Stomach (tissue), 4 donors: ENCODE measurements at regions not wholly inside any gene's neighbourhood (a gene's known extent, or its start where the extent isn't known, plus 50 kb on each side); places are given as distances from the start of the nearest gene placed in this dataset.

ENCODE experiments used
- EP300 ChIP-seq: sonication (generic); formaldehyde crosslinking; IDR thresholded peaks from one replicate; pipeline ENCODE4 v1.6.1; 2017; ENCODE audit warnings: antibody characterized with exemption
- POLR2A ChIP-seq, 4 donors: fragments of 450-650 bp; IDR thresholded peaks; one replicate each; pipeline ENCODE4 v1.6.1; 2016; ENCODE audit warnings: antibody characterized with exemption in 4 of 4, control low read depth in 2 of 4, mild to moderate bottlenecking in 1 of 4, moderate library complexity in 1 of 4
- TF ChIP-seq, protein P1 (sequence below), 7 experiments: fragments of 450-650 bp in 4 of 7; fragments of 200-600 bp in 3 of 7; sonication (generic) in 3 of 7; IDR thresholded peaks; one replicate each; pipeline ENCODE4 v1.5.1; 2016 to 2019; ENCODE audit warnings: antibody characterized with exemption in 7 of 7, control low read depth in 2 of 7, mild to moderate bottlenecking in 1 of 7

DNA sequence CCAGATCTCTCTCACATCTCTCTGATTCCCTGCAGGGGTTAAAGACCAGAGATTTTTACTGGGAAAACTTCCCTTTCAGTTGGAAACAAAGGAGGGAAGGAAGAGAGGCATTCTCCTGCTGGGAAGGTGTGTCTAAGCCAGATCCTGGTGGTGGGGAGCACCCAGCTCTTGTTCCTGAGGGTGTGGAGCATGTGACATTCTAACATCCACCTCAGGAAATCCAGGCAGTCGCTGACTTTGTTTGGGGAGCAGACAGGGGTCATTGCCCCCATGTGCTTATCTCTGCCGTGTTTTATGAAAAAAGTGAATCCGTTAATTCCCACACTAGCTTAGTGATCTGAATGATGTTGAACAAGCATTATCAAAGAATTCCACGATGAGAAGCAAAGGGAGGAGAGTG is 431.7 kb upstream of the AMELY start:
- TF ChIP-seq, protein P1, sequence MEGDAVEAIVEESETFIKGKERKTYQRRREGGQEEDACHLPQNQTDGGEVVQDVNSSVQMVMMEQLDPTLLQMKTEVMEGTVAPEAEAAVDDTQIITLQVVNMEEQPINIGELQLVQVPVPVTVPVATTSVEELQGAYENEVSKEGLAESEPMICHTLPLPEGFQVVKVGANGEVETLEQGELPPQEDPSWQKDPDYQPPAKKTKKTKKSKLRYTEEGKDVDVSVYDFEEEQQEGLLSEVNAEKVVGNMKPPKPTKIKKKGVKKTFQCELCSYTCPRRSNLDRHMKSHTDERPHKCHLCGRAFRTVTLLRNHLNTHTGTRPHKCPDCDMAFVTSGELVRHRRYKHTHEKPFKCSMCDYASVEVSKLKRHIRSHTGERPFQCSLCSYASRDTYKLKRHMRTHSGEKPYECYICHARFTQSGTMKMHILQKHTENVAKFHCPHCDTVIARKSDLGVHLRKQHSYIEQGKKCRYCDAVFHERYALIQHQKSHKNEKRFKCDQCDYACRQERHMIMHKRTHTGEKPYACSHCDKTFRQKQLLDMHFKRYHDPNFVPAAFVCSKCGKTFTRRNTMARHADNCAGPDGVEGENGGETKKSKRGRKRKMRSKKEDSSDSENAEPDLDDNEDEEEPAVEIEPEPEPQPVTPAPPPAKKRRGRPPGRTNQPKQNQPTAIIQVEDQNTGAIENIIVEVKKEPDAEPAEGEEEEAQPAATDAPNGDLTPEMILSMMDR (IDR thresholded peaks at IDR 0.05) = no peak
- no peak for TF ChIP-seq EP300
- no peak for TF ChIP-seq POLR2A (IDR thresholded peaks at IDR 0.05)
